ENCODE measurements at regions not wholly inside any gene's neighbourhood (a gene's known extent, or its start where the extent isn't known, plus 50 kb on each side); places are given as distances from the start of the nearest gene placed in this dataset.
"Not testable (repeated sequence)": the region's sequence is repeated elsewhere in the genome, so short reads cannot be mapped to it uniquely, and the experiment has no call there.

- DNase-seq (ENCODE audit: low spot score), result no peak
These were observed 815.5 kb downstream of the BRINP3 start for GRCh38 chr1:189662190-189662589.

GRCh38 chr1:189669846-189670245 lies 807.8 kb downstream of the BRINP3 start:
- DNase-seq (ENCODE audit: low spot score), result no peak

- no peak for DNase-seq (ENCODE audit: low spot score)
These were observed 804.4 kb downstream of the BRINP3 start for GRCh38 chr1:189673217-189673616.

- DNase-seq (ENCODE audit: low spot score), result no peak
These were observed 801.9 kb downstream of the BRINP3 start for GRCh38 chr1:189675712-189676244.

GRCh38 chr1:189678779-189679178 lies 798.9 kb downstream of the BRINP3 start:
- DNase-seq (ENCODE audit: low spot score), result no peak

GRCh38 chr1:189681252-189681919 lies 796.3 kb downstream of the BRINP3 start:
- no peak for DNase-seq (ENCODE audit: low spot score)

- DNase-seq (ENCODE audit: low spot score), result no peak
These were observed 795.1 kb downstream of the BRINP3 start for GRCh38 chr1:189682591-189682990.

GRCh38 chr1:189686288-189686687 lies 791.4 kb downstream of the BRINP3 start:
- DNase-seq (ENCODE audit: low spot score), result no peak

- DNase-seq (ENCODE audit: low spot score), result no peak
These were observed 784.5 kb downstream of the BRINP3 start for GRCh38 chr1:189693140-189693539.

- DNase-seq (ENCODE audit: low spot score), result no peak
These were observed 781.4 kb downstream of the BRINP3 start for GRCh38 chr1:189696297-189696696.

- DNase-seq (ENCODE audit: low spot score), result no peak
These were observed 780.6 kb downstream of the BRINP3 start for GRCh38 chr1:189697113-189697512.

- DNase-seq (ENCODE audit: low spot score), result no peak
These were observed 776.1 kb downstream of the BRINP3 start for GRCh38 chr1:189701606-189702005.

GRCh38 chr1:189706594-189706993 lies 771.1 kb downstream of the BRINP3 start:
- DNase-seq (ENCODE audit: low spot score), result no peak

GRCh38 chr1:189708674-189709073 lies 769.0 kb downstream of the BRINP3 start:
- DNase-seq (ENCODE audit: low spot score), result peak; percentile 45

- DNase-seq (ENCODE audit: low spot score), result not testable (repeated sequence)
These were observed 759.4 kb downstream of the BRINP3 start for GRCh38 chr1:189718147-189718795.

GRCh38 chr1:189726806-189727205 lies 750.9 kb downstream of the BRINP3 start:
- DNase-seq (ENCODE audit: low spot score), result no peak

GRCh38 chr1:189751311-189751710 lies 726.4 kb downstream of the BRINP3 start:
- DNase-seq (ENCODE audit: low spot score), result no peak

- no peak for DNase-seq (ENCODE audit: low spot score)
These were observed 725.1 kb downstream of the BRINP3 start for GRCh38 chr1:189752461-189752995.

GRCh38 chr1:189755100-189755499 lies 722.6 kb downstream of the BRINP3 start:
- DNase-seq (ENCODE audit: low spot score), result not testable (repeated sequence)

- DNase-seq (ENCODE audit: low spot score), result no peak
These were observed 713.0 kb downstream of the BRINP3 start for GRCh38 chr1:189764391-189765320.

- DNase-seq (ENCODE audit: low spot score), result no peak
These were observed 708.2 kb downstream of the BRINP3 start for GRCh38 chr1:189769448-189769847.

GRCh38 chr1:189774721-189775287 lies 702.9 kb downstream of the BRINP3 start:
- no peak for DNase-seq (ENCODE audit: low spot score)

All from D341Med (cell line).